Activated CD4-positive, alpha-beta memory T cell treated with anti-CD3 and anti-CD28 coated beads for 36 hours (primary cell): ENCODE measurements at regions not wholly inside any gene's neighbourhood (a gene's known extent, or its start where the extent isn't known, plus 50 kb on each side); places are given as distances from the start of the nearest gene placed in this dataset.

Experiments used
- CTCF ChIA-PET: fragments of 350-600 bp; sonication (Branson Sonifier 250); formaldehyde crosslinking; loops from one replicate; lab custom pipeline; 2021; ENCODE audit warnings: antibody characterized with exemption, inconsistent platforms; lab: Charles Lee
- POLR2A ChIA-PET: fragments of 350-600 bp; sonication (Branson Sonifier 250); formaldehyde crosslinking; loops from one replicate; lab custom pipeline; 2021; ENCODE audit warnings: antibody characterized with exemption; lab: Charles Lee
- DNase-seq: peaks from one replicate; pipeline ENCODE4 v3.0.0-alpha.2; 2020
- H3K27ac Mint-ChIP-seq: one replicate; pipeline ENCODE4 v1.8.0; 2021; ENCODE audit warnings: mixed read lengths
- H3K27me3 Mint-ChIP-seq: one replicate; pipeline ENCODE4 v1.8.0; 2021; ENCODE audit warnings: mixed read lengths
- H3K36me3 Mint-ChIP-seq: one replicate; pipeline ENCODE4 v1.8.0; 2021; ENCODE audit warnings: mixed read lengths
- H3K4me1 Mint-ChIP-seq: one replicate; pipeline ENCODE4 v1.8.0; 2021; ENCODE audit warnings: low read depth, mixed read lengths
- H3K4me3 Mint-ChIP-seq: one replicate; pipeline ENCODE4 v1.8.0; 2021; ENCODE audit warnings: mild to moderate bottlenecking, mixed read lengths
- H3K9me3 Mint-ChIP-seq: one replicate; pipeline ENCODE4 v1.8.0; 2021; ENCODE audit warnings: mixed read lengths
- intact Hi-C: fragments of 100-400 bp; cut with micrococcal nuclease; formaldehyde crosslinking; loops from one replicate; pipeline ENCODE4 v1.15.1; 2023

- H3K9me3 Mint-ChIP-seq, result no peaks in the 10 kb centered on the region
- intact Hi-C loops, result no loop called here
- ChIA-PET POLR2A (no interaction called here), CTCF (no interaction called here)
- no peak overlapping the region for H3K4me3 Mint-ChIP-seq
- no peaks in the 10 kb centered on the region for H3K36me3 Mint-ChIP-seq
- no peaks in the 10 kb centered on the region for H3K4me1 Mint-ChIP-seq
- H3K27me3 Mint-ChIP-seq, result peaks cover 4% of the 10 kb centered on the region
- no peak for DNase-seq
- H3K27ac Mint-ChIP-seq, result no peak overlapping the region
These were observed 242.7 kb downstream of the MREG start for GRCh38 chr2:215770668-215771067.

DNA sequence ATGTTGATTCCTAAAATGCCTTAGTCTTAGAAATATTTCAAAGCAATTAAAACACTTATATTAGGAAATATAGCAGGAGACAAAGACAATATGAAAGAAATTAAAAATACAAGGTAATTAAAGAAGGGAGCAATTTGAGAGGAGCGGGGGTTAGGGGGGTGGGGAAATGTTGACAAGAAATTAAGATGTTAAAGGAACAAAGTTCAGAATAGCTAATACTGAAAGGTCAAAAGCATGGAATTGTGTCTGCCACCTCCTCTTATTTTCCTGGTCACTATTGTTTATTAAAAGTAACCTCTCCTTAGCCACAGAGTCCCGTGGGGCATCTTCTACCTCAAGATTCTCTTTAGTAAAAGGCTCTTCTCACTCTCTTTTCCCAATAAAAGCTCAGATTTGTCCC lies 244.1 kb downstream of the MREG start:
- ChIA-PET POLR2A (no interaction called here), CTCF (no interaction called here)
- H3K9me3 Mint-ChIP-seq, result no peaks in the 10 kb centered on the region
- peaks cover 6% of the 10 kb centered on the region for H3K4me1 Mint-ChIP-seq
- no peak overlapping the region for H3K4me3 Mint-ChIP-seq
- H3K36me3 Mint-ChIP-seq, result no peaks in the 10 kb centered on the region
- DNase-seq, result no peak
- H3K27me3 Mint-ChIP-seq, result peaks cover 6% of the 10 kb centered on the region
- H3K27ac Mint-ChIP-seq, result no peak overlapping the region
- intact Hi-C loops, result no loop called here

GRCh38 chr2:215767625-215768024 lies 245.7 kb downstream of the MREG start:
- CTCF ChIA-PET, result no interaction called here
- Mint-ChIP-seq H3K4me3 (no peak overlapping the region), H3K27ac (no peak overlapping the region), H3K36me3 (no peaks in the 10 kb centered on the region), H3K9me3 (no peaks in the 10 kb centered on the region), H3K4me1 (peaks cover 13% of the 10 kb centered on the region), H3K27me3 (peaks cover 6% of the 10 kb centered on the region)
- POLR2A ChIA-PET, result no interaction called here
- no peak for DNase-seq
- intact Hi-C loops, result no loop called here

- Mint-ChIP-seq H3K4me1 (peaks cover 13% of the 10 kb centered on the region), H3K27ac (no peak overlapping the region), H3K4me3 (no peak overlapping the region), H3K9me3 (peaks cover 4% of the 10 kb centered on the region), H3K27me3 (peaks cover 6% of the 10 kb centered on the region), H3K36me3 (no peaks in the 10 kb centered on the region)
- POLR2A ChIA-PET, result no interaction called here
- CTCF ChIA-PET, result no interaction called here
- DNase-seq, result no peak
- intact Hi-C loops, result no loop called here
These were observed 247.5 kb downstream of the MREG start for GRCh38 chr2:215765729-215766360.

- no peaks in the 10 kb centered on the region for H3K36me3 Mint-ChIP-seq
- peaks cover 14% of the 10 kb centered on the region for H3K4me1 Mint-ChIP-seq
- H3K27me3 Mint-ChIP-seq, result peaks cover 5% of the 10 kb centered on the region
- intact Hi-C loops, result no loop called here
- H3K4me3 Mint-ChIP-seq, result no peak overlapping the region
- H3K9me3 Mint-ChIP-seq, result peaks cover 4% of the 10 kb centered on the region
- ChIA-PET CTCF (no interaction called here), POLR2A (interaction anchor here (1.0 kb wide), 1 partner anchor 13 kb away, joined by 3 read pairs; no protein-coding TSS in a partner anchor)
- no peak for DNase-seq
- no peak overlapping the region for H3K27ac Mint-ChIP-seq
These were observed 248.8 kb downstream of the MREG start for GRCh38 chr2:215764441-215765048.

DNA sequence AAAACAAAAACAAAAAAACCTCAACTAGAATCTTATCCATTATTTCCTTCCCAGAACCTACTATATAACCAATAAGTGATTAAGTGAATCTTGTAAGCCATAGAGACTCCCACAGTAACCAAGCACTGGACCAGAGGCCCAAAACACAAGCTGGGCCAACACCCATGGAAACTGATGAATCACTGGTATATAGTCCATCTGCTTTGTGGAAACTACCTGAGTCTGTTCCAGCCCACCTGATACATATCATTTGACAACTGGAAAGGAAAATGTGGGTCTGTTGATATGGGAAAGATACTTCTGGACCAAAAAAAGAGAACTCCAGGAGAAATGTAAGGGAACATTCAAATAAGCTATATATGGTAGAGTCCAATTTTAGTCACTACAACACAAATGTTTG lies 252.8 kb downstream of the MREG start:
- ChIA-PET CTCF (no interaction called here), POLR2A (no interaction called here)
- no peak for DNase-seq
- H3K4me3 Mint-ChIP-seq, result no peak overlapping the region
- H3K27ac Mint-ChIP-seq, result no peak overlapping the region
- intact Hi-C loops, result no loop called here
- peaks cover 15% of the 10 kb centered on the region for H3K4me1 Mint-ChIP-seq
- H3K9me3 Mint-ChIP-seq, result peaks cover 4% of the 10 kb centered on the region
- H3K36me3 Mint-ChIP-seq, result no peaks in the 10 kb centered on the region
- peaks cover 3% of the 10 kb centered on the region for H3K27me3 Mint-ChIP-seq

GRCh38 chr2:215760091-215760490 lies 253.3 kb downstream of the MREG start:
- Mint-ChIP-seq H3K4me3 (no peak overlapping the region), H3K36me3 (no peaks in the 10 kb centered on the region), H3K9me3 (peaks cover 4% of the 10 kb centered on the region), H3K27ac (no peak overlapping the region), H3K27me3 (peaks cover 3% of the 10 kb centered on the region), H3K4me1 (peaks cover 15% of the 10 kb centered on the region)
- DNase-seq, result no peak
- CTCF ChIA-PET, result no interaction called here
- POLR2A ChIA-PET, result no interaction called here
- intact Hi-C loops, result no loop called here

GRCh38 chr2:215758691-215759090 lies 254.7 kb downstream of the MREG start:
- no peaks in the 10 kb centered on the region for H3K36me3 Mint-ChIP-seq
- no peak overlapping the region for H3K27ac Mint-ChIP-seq
- H3K4me3 Mint-ChIP-seq, result no peak overlapping the region
- no peak for DNase-seq
- intact Hi-C loops, result no loop called here
- H3K27me3 Mint-ChIP-seq, result no peaks in the 10 kb centered on the region
- H3K9me3 Mint-ChIP-seq, result peaks cover 4% of the 10 kb centered on the region
- H3K4me1 Mint-ChIP-seq, result peaks cover 8% of the 10 kb centered on the region
- CTCF ChIA-PET, result no interaction called here
- POLR2A ChIA-PET, result no interaction called here

DNA sequence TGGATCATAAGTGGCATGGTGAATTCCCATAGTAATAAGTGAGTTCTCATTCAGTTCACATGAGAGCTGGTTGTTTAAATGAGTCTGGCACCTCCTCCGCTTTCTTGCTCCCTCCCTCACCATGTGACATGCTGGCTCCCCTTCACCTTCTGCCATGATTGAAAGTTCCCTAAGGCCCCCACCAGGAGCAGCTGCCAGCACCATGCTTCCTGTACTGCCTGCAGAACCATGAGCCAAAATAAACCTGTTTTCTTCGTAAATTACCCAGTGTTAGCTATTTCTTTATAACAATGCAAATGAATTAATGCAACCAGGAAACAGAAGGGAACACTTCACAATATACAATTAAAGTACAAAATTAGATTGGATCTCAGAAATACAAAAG lies 257.0 kb downstream of the MREG start:
- ChIA-PET POLR2A (no interaction called here), CTCF (no interaction called here)
- intact Hi-C loops, result no loop called here
- no peak for DNase-seq
- Mint-ChIP-seq H3K27ac (no peak overlapping the region), H3K4me3 (no peak overlapping the region), H3K36me3 (no peaks in the 10 kb centered on the region), H3K27me3 (no peaks in the 10 kb centered on the region), H3K4me1 (peaks cover 10% of the 10 kb centered on the region), H3K9me3 (no peaks in the 10 kb centered on the region)

GRCh38 chr2:215755641-215756345 lies 257.6 kb downstream of the MREG start:
- H3K27me3 Mint-ChIP-seq, result no peaks in the 10 kb centered on the region
- no peaks in the 10 kb centered on the region for H3K9me3 Mint-ChIP-seq
- H3K4me3 Mint-ChIP-seq, result no peak overlapping the region
- no peak for DNase-seq
- H3K27ac Mint-ChIP-seq, result no peak overlapping the region
- ChIA-PET CTCF (no interaction called here), POLR2A (no interaction called here)
- H3K4me1 Mint-ChIP-seq, result peaks cover 15% of the 10 kb centered on the region
- H3K36me3 Mint-ChIP-seq, result no peaks in the 10 kb centered on the region
- intact Hi-C loops, result no loop called here

DNA sequence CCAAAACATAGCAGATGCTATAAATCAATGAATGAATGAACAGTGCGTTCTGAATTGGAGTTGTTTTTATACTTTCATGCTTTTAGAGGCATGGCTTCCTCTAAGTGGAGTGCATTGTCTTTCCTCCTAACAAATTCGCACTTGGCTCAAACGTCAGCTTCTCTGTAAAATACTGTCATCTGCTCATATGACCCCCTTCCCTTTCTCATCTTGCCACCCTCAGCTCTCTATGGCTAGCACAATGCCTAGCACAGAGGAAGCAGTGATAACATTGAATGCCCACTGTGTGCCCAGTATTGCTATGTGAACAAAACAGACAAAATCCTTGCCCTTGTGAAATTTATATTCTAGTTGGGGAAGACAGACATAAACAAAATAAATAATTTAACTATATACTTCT lies 258.8 kb downstream of the MREG start:
- no peaks in the 10 kb centered on the region for H3K36me3 Mint-ChIP-seq
- POLR2A ChIA-PET, result no interaction called here
- intact Hi-C loops, result no loop called here
- H3K27me3 Mint-ChIP-seq, result no peaks in the 10 kb centered on the region
- DNase-seq, result no peak
- H3K27ac Mint-ChIP-seq, result no peak overlapping the region
- H3K4me1 Mint-ChIP-seq, result peaks cover 26% of the 10 kb centered on the region
- CTCF ChIA-PET, result no interaction called here
- H3K9me3 Mint-ChIP-seq, result no peaks in the 10 kb centered on the region
- H3K4me3 Mint-ChIP-seq, result no peak overlapping the region

GRCh38 chr2:215753808-215754207 lies 259.5 kb downstream of the MREG start:
- Mint-ChIP-seq H3K36me3 (no peaks in the 10 kb centered on the region), H3K9me3 (no peaks in the 10 kb centered on the region), H3K27me3 (no peaks in the 10 kb centered on the region), H3K4me1 (peaks cover 32% of the 10 kb centered on the region), H3K27ac (no peak overlapping the region), H3K4me3 (no peak overlapping the region)
- intact Hi-C loops, result no loop called here
- ChIA-PET CTCF (no interaction called here), POLR2A (no interaction called here)
- DNase-seq, result no peak

DNA sequence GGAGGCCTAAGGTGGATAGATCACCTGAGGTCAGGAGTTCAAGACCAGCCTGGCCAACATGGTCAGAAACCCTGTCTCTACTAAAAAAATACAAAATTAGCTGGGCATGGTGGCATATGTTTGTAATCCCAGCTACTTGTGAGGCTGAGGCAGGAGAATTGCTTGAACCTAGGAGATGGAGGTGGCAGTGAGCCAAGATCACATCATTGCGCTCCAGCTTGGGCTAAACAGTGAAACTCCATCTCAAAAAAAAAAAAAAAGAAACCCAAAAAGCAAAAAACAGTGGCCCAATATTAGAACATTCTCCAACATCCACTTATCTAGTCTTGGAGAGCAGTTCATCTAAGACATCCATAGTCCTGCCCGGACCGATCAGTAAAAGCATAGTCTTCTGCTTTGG lies 260.4 kb downstream of the MREG start:
- Mint-ChIP-seq H3K36me3 (no peaks in the 10 kb centered on the region), H3K4me3 (no peak overlapping the region), H3K4me1 (peaks cover 37% of the 10 kb centered on the region), H3K9me3 (no peaks in the 10 kb centered on the region), H3K27me3 (no peaks in the 10 kb centered on the region), H3K27ac (no peak overlapping the region)
- POLR2A ChIA-PET, result no interaction called here
- intact Hi-C loops, result no loop called here
- CTCF ChIA-PET, result no interaction called here
- DNase-seq, result no peak
